HK-2 (cell line): ENCODE measurements at regions not wholly inside any gene's neighbourhood (a gene's known extent, or its start where the extent isn't known, plus 50 kb on each side); places are given as distances from the start of the nearest gene placed in this dataset.

ENCODE experiments used
- DNase-seq: peaks from one replicate; pipeline ENCODE4 v3.0.0-alpha.2; 2018; ENCODE audit not compliant: unreplicated experiment

DNA sequence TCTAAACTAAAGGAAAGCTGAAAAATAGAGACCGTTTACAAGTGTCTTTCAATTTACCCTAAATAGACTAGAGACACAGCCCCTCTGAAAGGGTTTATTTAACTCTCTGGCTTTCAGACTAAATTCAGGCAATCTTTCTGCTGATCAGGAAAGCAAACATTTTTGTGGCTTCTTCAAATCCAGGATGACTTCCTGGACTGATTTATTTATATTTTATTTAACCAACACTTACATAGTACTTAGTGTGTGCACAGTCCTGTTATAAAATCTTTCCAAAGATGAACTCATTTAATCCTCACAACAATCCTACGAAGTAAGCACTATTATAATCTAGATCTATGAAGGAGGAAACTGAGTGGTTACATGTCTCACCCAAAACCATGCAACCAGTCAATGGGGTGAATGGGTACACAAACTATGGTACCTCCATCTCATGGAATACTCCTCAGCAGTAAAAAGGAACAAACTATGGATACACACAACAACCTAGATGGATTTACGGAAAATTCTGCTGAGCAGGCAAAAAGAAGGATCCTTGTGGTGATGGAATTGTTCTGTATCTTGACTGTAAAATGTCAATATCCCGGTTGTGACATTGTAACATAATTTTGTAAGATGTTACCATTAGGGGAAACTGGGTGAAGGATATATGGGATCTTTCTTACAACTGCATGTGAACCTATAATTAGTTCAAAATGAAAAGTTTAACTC is 64.1 kb upstream of the MAMLD1 start:
- no peak for DNase-seq

DNA sequence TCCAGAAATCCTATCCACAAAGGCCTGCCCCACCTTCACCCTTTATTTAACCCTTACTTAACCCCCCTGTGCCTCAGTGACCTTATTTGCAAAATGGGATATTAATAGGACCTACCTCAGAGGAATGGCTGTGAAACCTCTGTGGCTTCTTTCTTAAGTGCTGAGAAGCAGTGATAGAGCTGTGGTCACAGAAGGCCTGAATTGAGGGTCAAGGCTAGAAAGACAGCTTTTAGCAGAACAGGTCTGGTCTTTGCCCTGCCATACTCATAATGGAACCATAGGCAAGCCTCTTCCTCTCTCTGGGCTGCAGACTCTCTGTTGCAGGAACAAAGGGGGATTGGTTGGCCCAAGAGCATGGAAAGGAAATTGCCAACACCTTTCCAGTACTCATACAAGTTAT is 63.5 kb upstream of the MAMLD1 start:
- no peak for DNase-seq

DNA sequence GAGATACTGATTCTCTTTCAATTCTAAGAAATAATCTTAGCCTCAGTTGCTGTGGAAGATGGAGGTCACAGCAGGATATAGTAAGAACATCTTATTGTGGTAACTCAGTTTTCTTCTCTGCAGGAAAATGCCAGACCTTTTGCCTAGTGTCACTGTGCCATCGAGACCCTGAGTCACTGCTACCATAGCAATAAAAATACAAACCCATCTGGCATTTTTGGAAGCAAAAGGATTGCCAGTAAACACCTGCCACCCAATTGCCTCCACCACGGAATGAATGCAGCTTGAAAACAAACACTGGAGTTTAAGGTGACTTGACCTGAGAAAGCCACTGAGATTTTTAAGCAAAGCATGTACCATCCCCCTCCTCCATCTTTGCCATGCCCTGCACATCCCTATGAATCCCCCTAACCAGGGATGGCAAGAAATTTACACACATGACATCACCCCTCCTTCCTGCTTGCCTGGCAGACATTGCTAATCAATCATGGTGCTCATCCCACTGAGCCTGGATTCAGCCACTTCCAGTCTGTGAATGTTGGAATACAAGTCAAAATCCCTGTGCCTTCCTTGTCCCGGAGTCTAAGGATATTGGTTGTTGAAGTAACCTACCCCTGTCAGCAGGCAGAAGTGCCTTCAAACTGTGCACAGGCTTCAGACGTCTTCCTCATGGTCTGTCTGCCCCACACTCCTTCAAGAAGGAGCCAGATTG is 59.6 kb upstream of the MAMLD1 start:
- DNase-seq, result no peak

DNA sequence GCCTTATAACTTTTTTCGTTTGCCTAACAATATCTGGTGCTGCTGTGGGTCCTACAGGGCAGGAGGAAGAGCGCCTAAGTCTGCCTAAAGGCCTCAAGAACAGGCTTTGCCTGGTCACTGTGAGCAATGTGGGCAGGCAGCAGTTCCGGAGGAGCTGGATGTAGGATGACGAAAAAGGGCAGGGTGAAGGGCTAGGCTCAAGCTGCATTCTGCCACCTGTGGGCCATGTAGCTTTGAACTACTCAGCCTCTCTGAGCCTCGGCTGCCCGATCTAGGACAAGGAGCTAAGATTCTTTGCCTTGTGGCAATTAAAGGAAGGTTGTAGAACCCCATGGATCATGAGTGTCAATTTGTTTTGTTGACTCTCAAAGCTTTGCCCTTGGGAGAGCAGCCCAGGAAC is 57.1 kb upstream of the MAMLD1 start:
- DNase-seq, result no peak

DNA sequence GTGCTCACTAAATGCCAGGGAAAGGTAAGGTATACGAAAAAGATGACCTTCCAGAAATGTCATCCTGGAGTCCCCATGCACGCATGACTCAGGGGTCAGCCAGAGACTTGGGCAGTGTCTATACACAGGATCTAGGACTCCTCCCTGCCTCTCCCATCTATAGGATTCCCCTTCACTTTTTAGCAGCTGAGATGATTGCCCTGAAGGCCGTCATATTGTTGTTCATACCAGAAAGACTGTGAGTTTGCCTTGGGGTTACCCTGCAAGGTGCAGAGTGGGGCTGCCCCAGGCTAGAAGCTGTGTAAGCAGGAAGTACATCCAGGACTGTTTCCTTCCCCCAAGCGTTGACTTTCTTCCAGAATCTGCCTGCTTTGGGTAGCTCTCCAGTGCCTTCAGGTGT is 55.1 kb upstream of the MAMLD1 start:
- DNase-seq, result no peak

DNA sequence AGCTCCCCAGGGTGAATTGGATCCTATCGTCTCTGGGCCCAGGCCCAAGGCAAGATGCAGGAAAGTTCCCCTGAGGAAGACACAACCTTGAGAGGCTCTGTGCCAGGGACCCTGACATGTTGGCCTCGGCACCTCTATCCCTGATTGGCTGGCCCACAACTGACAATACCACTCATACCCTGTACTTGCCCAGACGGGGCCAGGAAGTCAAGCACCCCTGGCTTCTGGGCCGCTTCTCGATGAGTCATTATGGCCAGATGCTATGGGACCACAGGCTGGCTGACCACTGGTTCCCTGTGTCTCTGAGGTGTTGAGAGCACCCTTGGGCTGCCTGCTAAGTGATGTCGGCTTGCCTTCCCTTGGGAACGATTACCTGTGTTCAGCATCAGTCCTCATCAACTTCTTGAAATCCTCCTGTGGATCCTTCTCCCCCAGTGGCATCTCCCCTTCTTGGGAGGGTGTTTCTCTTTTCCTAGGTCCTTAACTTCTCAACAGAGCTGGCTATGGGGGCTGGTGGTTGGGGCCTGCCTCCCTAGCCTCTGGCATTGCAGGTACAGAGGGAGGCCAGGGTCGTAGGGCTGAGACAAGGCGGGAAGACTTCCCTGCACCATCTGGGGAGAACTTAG is 54.5 kb upstream of the MAMLD1 start:
- no peak for DNase-seq

DNA sequence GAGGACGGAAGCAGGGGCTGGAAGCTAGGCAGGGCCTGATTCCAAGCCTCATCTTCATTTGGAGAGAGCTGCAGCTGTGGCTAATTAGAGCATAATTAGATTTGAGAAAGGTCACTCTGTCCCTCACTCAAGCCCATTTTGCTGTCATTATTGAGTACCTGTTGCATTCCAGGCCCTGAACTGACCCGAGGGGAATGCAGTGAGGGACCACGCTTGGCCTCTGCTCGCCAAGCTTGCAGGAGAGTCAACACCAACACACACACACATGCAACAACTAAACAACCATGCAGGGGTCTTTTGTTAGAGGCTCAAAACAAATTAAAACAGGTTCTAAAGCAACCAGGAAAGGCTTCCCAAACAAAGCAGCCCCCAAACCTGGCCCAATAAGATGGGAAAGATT is 52.7 kb upstream of the MAMLD1 start:
- no peak for DNase-seq

DNA sequence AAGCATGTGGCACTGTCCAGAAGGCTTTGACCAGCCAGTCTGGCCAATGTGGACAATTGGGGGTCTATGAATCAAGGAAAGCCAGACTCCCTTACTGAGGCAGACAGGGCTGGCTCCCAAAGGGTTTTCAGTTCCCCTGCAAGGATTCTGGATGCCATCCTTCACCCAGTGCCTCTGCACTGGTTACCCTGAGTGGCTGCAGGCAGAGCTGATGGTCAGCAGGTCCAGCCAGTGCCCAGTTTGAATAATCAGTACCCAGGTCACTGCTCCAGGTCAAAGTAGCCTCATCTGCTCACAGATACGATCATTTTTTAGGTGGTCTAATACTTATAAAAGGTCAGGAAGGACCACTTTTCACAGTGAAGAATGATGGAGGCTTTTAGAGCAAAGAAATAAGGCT is 52.2 kb upstream of the MAMLD1 start:
- DNase-seq, result no peak

DNA sequence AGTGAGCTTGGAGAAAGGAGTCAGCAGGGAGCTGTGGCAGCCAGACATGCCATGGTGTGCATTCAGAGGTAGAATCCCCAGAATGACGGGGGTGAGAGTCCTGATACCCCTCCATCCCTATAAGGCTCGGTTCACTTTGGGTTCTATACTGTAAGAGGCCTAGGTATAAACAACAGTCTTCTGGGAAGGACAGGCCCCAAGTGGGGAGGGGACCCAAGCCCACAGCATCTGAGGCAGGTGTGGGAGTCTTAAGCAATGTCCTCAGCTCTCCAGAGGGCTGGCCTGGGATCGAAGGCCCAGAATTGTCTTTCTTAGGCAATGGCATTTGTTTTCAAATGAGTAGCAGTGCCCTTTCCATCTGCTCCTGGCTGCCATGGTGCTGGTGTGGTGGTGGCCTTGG is 50.2 kb upstream of the MAMLD1 start:
- DNase-seq, result no peak
